HG03469 (cell line): ENCODE measurements at regions not wholly inside any gene's neighbourhood (a gene's known extent, or its start where the extent isn't known, plus 50 kb on each side); places are given as distances from the start of the nearest gene placed in this dataset.
"Not testable (repeated sequence)": the region's sequence is repeated elsewhere in the genome, so short reads cannot be mapped to it uniquely, and the experiment has no call there.

ENCODE experiments used
- ATAC-seq: cut with Tn5 transposase; IDR thresholded peaks from one replicate; pipeline ENCODE4 v1.9.1; 2021; ENCODE audit warnings: mild to moderate bottlenecking, moderate library complexity, moderate number of reproducible peaks; ENCODE audit not compliant: unreplicated experiment

- no peak for ATAC-seq
Measured at GRCh38 chr2:192983173-192983572, 788.4 kb upstream of the TMEFF2 start.

GRCh38 chr2:192978395-192978794 is 783.7 kb upstream of the TMEFF2 start:
- no peak for ATAC-seq

DNA sequence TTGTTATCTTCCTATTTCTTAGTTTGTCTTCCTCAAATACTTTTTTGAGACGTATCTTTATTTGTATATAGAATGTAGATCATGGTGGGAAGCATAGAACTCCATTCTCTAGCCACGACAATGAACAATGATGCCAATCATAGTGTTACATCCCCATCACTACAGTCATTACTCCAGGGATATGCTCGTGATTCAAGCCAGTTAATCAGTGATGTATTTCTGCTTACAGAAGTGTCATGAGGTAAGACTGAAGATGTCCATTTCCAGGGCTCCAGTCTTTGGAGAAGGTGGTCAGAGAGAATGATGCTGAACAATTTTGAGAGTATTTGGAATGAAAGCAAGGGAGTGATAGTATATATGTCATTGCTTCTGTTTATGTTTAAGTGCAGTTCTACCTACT is 777.2 kb upstream of the TMEFF2 start:
- ATAC-seq, result no peak

DNA sequence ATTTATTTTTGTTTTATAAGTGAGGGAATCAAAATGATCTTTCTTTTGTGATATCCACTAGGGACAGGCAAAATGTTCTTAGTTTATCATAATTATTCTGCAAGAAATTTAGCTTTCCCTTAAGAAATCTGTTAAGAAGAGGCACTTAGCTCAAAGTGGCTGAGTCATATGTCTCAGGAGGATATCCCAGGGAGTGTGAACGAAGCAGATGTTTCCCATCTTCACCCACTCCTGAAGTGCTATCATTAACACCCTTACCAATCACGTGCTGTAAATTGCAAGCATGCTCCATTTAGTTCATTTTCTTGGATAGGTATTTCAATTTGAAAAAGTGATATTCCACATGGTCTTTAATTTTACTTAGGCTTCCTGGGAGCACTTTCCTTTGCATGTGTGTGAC is 774.3 kb upstream of the TMEFF2 start:
- no peak for ATAC-seq

DNA sequence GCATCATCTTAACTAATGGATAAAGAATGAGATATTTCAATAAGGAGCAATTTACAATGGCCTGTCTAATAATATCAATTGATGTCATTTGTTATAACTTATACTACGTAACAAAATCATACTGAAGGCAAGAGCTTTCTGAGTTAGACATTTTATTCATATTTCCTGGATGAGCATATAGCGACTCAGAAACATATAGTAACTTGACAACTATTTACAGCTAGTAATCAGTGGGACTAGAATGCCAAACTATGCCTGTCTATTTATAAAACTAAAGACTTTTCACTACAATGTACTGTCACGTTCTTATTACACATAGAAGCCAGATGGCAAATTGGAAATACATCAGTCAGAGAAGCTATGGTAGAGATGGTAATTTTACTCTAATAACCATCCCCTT is 766.2 kb upstream of the TMEFF2 start:
- no peak for ATAC-seq

DNA sequence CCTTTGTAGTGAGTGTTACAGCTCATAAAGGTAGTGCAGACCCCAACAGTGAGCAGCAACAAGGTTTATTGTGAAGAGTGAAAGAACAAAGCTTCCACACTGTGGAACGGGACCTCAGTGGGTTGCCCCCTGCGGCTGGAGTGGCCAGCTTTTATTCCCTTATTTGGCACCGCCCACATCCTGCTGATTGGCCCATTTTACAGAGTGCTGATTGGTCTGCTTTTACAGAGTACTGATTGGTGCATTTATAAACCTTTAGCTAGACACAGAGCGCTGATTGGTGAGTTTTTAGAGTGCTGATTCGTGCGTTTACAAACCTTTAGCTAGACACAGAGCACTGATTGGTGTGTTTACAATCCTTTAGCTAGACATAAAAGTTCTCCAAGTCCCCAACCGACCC is 763.9 kb upstream of the TMEFF2 start:
- ATAC-seq, result not testable (repeated sequence)

DNA sequence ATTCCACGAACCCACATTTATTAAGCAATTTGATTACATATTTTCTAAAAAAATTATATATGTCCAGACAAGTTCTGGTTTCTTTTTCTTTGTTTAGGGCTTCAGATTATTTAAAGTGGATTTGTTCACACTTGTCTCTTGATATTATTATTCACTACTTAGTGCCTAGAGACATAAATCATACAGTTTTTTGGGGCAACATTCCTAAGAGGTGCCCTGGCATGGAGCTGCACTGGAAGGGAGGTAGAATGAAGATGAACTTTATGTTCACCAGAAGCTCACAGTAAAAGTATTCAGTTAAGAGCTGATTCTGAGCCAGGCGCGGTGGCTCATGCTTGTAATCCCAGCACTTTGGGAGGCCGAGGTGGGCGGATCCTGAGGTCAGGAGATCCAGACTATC is 762.7 kb upstream of the TMEFF2 start:
- no peak for ATAC-seq

GRCh38 chr2:192953116-192953515 is 758.4 kb upstream of the TMEFF2 start:
- ATAC-seq, result no peak

GRCh38 chr2:192952245-192952644 is 757.5 kb upstream of the TMEFF2 start:
- no peak for ATAC-seq

- no peak for ATAC-seq
Measured at GRCh38 chr2:192948316-192948715, 753.6 kb upstream of the TMEFF2 start.

GRCh38 chr2:192947352-192947751 is 752.6 kb upstream of the TMEFF2 start:
- no peak for ATAC-seq

- ATAC-seq, result no peak
Measured at GRCh38 chr2:192940767-192941166, 746.0 kb upstream of the TMEFF2 start.

DNA sequence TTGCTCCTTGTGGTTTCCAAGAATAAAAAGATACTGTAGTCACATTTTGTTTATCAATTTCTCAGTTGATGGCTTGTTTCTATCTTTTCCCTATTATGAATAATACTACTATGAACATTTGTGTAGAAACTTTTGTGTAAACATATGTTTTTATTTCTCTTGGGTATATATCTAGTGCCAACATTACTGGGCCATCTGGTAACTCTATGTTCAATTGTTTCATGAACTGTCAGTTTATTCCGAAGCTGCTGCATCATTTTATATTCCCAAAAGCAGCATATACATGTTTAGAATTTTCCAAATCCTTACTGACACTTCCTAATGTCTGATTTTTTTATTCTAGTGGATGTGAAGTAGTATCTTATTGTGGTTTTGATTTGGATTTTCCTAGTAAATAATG is 737.6 kb upstream of the TMEFF2 start:
- no peak for ATAC-seq

- ATAC-seq, result not testable (repeated sequence)
Measured at GRCh38 chr2:192921631-192922030, 726.9 kb upstream of the TMEFF2 start.

DNA sequence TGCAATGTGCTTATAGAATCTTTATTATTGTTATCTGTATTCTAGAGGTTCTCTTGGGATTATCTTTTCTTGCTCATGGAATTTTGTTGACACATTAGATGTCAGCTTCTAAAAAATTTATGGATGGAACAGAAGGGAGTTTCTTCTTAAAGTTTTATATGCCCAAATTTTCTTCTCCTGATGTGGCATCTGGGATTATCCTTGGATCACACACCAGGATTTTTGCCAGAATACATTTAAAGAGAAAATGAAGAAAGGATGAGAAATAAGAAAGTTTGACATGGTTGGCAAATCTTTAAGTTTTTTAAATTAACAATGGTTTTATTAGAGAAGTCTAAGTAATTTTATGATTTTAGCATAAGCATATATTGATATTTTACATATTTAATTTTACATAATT is 706.7 kb upstream of the TMEFF2 start:
- no peak for ATAC-seq

GRCh38 chr2:192899466-192899865 is 704.7 kb upstream of the TMEFF2 start:
- no peak for ATAC-seq

DNA sequence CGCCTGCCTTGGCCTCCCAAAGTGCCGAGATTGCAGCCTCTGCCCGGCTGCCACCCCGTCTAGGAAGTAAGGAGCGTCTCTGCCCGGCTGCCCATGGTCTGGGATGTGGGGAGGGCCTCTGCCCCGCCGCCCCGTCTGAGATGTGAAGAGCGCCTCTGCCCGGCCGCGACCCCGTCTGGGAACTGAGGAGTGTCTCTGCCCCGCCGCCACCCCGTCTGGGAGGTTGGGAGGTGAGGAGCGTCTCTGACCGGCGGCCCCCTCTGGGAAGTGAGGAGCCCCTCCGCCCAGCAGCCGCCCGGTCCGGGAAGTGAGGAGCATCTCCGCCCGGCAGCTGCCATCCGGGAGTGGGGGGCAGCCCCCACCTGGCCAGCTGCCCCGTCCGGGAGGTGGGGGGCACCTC is 699.2 kb upstream of the TMEFF2 start:
- ATAC-seq, result not testable (repeated sequence)

DNA sequence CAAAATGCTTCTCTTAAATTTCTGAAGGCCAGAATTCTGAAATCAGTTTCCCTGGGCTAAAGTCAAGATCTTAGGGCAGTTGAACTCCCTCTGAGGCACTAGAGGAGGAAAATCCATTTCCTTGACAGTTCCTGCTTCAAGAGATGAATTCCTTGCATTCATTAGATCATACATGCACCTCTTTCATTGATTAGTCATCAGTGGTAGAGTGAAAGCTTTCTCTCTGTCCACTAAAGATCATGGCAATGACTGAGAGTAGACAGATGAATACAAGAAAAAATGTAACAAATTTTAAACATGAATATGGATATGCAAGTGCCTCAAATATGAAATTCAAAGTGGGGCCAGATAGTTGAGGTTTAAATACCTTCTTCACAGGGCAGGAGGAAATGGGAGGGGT is 693.4 kb upstream of the TMEFF2 start:
- ATAC-seq, result no peak

GRCh38 chr2:192887337-192887736 is 692.6 kb upstream of the TMEFF2 start:
- no peak for ATAC-seq

DNA sequence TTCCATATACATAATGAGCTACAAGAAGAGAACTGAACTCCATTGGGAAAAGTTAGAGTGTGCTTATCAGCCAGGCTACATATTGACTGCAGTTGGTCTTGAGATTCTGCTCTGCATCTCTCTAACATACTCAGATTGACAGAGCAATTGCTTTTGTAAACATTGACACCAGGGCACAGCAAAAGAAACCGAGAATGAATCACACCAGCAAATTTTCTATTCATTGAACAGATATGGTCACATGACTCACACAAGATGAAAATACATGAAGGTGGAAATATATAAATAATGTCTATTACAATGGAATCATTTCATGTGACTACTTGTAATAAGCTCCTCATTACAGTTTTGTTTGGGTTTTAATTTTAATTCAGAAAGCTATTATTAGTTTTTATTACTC is 691.9 kb upstream of the TMEFF2 start:
- no peak for ATAC-seq

DNA sequence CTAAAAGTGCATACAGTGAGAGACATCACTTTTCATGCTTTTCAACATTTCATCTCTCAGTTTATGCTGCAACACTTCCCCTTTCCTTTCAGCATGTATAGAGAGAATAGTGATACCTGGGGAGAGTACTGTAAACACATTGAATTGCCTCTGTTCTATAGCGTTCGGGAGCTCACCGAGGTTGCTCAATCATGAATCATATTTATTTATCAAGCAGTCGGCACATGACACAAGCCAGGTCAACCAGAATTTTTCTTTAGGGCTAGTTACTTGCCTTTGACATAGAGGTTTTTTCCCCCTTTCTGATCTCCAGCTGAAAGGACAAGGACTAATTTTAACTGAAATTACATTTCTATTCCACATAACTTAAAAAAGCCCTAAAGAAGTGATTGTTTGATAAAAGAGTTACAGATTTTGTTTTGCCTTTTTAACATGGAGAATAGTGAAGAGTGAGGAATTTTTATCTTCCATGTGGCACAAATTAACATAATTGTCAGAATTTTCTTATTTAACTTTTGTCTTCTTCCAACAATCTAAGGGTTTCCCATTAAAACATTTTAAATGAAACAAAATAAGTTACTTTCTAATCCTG is 690.9 kb upstream of the TMEFF2 start:
- no peak for ATAC-seq

DNA sequence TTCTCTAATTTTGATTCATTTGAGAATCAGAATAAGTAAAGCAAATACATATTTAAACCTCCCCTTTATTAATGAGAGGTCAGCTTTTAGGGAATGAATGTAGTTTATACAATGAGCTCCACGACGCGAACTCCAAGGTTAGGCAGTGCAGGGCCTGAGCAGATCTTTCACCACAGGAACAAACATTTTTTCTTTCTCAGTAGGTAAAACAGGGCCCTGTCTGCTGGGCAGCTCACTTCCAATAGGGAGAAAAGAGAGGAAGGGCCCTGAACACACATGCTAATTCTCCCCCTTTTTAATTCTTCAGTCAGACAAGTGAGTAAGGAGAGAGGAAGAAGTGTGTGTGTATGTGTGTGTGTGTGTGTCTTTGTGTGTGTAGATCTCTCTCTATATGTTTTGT is 682.4 kb upstream of the TMEFF2 start:
- ATAC-seq, result no peak

DNA sequence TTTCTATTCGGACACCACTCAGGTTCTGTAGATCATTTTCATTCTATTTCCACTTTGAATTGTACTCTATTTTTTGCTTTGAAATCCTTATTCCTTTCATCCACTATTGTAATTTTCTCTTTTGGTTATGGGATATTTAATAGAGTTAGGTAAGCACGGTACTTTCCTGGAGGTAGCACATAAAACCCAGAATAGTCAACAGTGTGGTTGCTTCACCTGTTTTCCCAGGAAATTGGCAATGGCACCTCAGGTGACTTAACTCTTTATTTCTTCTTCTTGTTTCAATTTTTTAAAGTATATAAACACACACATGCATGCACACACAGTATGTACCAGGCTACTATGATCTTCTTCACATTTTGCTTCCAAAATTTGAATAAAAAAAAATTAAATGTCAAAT is 682.0 kb upstream of the TMEFF2 start:
- ATAC-seq, result no peak

- ATAC-seq, result no peak
Measured at GRCh38 chr2:192854706-192855105, 660.0 kb upstream of the TMEFF2 start.
